ENCODE measurements at regions not wholly inside any gene's neighbourhood (a gene's known extent, or its start where the extent isn't known, plus 50 kb on each side); places are given as distances from the start of the nearest gene placed in this dataset.

- Histone ChIP-seq H3K4me3 (no peak overlapping the region), H3K9me3 (no peaks in the 10 kb centered on the region), H3K27me3 (peaks cover 0 to 12% of the 10 kb centered on the region in 2 donors), H3K27ac (no peak overlapping the region), H3K4me1 (peaks cover 6% of the 10 kb centered on the region), H3K36me3 (replicated peaks in 1 of 2; ENCODE audit: insufficient read depth in 1 of 2, low read depth in 2 of 2) (no peaks in the 10 kb centered on the region)
- no peak for TF ChIP-seq CTCF (IDR thresholded peaks at IDR 0.05)
- TF ChIP-seq POLR2A (IDR thresholded peaks at IDR 0.05): no peak
- ATAC-seq: peak; percentile 21
- intact Hi-C loops (cut with DNase I): no loop called here
- peak in 1 of 4 donors; percentile 14 for DNase-seq
- 7 to 12% methylated on average over 14 to 18 of the region's 18 CpGs for WGBS, 2 donors
Measured at GRCh38 chr1:5651964-5652821, 340.0 kb downstream of the NPHP4 start.

- H3K4me3 ChIP-seq: no peak overlapping the region
- ATAC-seq (no peak), DNase-seq (no peak)
- no peaks in the 10 kb centered on the region for H3K36me3 ChIP-seq (replicated peaks in 1 of 2; ENCODE audit: insufficient read depth in 1 of 2, low read depth in 2 of 2)
- WGBS, 2 donors: 69 to 75% methylated on average over 8 to 11 of the region's 11 CpGs
- peaks cover 6% of the 10 kb centered on the region for H3K4me1 ChIP-seq
- H3K9me3 ChIP-seq: no peaks in the 10 kb centered on the region
- H3K27me3 ChIP-seq: peaks cover 0 to 12% of the 10 kb centered on the region in 2 donors
- no peak overlapping the region for H3K27ac ChIP-seq
- intact Hi-C loops (cut with DNase I): no loop called here
- TF ChIP-seq POLR2A (IDR thresholded peaks at IDR 0.05) (no peak), CTCF (IDR thresholded peaks at IDR 0.05) (no peak)
Measured at GRCh38 chr1:5651473-5651872, 340.8 kb downstream of the NPHP4 start.

GRCh38 chr1:5651027-5651410, 341.2 kb downstream of the NPHP4 start:
- no peak for DNase-seq
- Histone ChIP-seq H3K27ac (no peak overlapping the region), H3K4me1 (peaks cover 6% of the 10 kb centered on the region), H3K9me3 (no peaks in the 10 kb centered on the region), H3K4me3 (no peak overlapping the region), H3K36me3 (replicated peaks in 1 of 2; ENCODE audit: insufficient read depth in 1 of 2, low read depth in 2 of 2) (no peaks in the 10 kb centered on the region), H3K27me3 (peaks cover 0 to 12% of the 10 kb centered on the region in 2 donors)
- TF ChIP-seq POLR2A (IDR thresholded peaks at IDR 0.05): no peak
- TF ChIP-seq CTCF (IDR thresholded peaks at IDR 0.05): no peak
- ATAC-seq: no peak
- 68 to 69% methylated on average over 13 of the region's 13 CpGs for WGBS, 2 donors
- intact Hi-C loops (cut with DNase I): no loop called here

- H3K27me3 ChIP-seq: peaks cover 0 to 12% of the 10 kb centered on the region in 2 donors
- peaks cover 6% of the 10 kb centered on the region for H3K4me1 ChIP-seq
- 48 to 61% methylated on average over 15 to 22 of the region's 22 CpGs for WGBS, 2 donors
- intact Hi-C loops (cut with DNase I): no loop called here
- no peak for ATAC-seq
- no peaks in the 10 kb centered on the region for H3K36me3 ChIP-seq (replicated peaks in 1 of 2; ENCODE audit: insufficient read depth in 1 of 2, low read depth in 2 of 2)
- no peak overlapping the region for H3K27ac ChIP-seq
- H3K4me3 ChIP-seq: no peak overlapping the region
- no peak for DNase-seq
- TF ChIP-seq POLR2A (IDR thresholded peaks at IDR 0.05) (no peak), CTCF (IDR thresholded peaks at IDR 0.05) (no peak)
- no peaks in the 10 kb centered on the region for H3K9me3 ChIP-seq
Measured at GRCh38 chr1:5650283-5651026, 341.8 kb downstream of the NPHP4 start.

All from body of pancreas (tissue), 4 donors.